GM23248 (cell line): ENCODE measurements at regions not wholly inside any gene's neighbourhood (a gene's known extent, or its start where the extent isn't known, plus 50 kb on each side); places are given as distances from the start of the nearest gene placed in this dataset.

Experiments
- DNase-seq: peaks from one replicate; pipeline ENCODE4 v3.0.0-alpha.2; 2015
- H2AFZ ChIP-seq: fragments of 200-600 bp; sonication (generic); 2 replicates; pipeline ENCODE4 v1.6.1; 2016; ENCODE audit warnings: antibody characterized with exemption
- H3F3A ChIP-seq: fragments of 200-600 bp; sonication (generic); 2 replicates; pipeline ENCODE4 v1.6.1; 2016; ENCODE audit warnings: mild to moderate bottlenecking, antibody characterized with exemption, mixed run types; ENCODE audit not compliant: insufficient read depth
- H3K27ac ChIP-seq: fragments of 200-600 bp; sonication (generic); 2 replicates; pipeline ENCODE4 v1.5.1; 2016; ENCODE audit warnings: mild to moderate bottlenecking
- H3K27me3 ChIP-seq: fragments of 200-600 bp; sonication (generic); replicated peaks from 2 replicates; pipeline ENCODE4 v1.6.1; 2016; ENCODE audit warnings: mild to moderate bottlenecking; ENCODE audit not compliant: insufficient read depth
- H3K36me3 ChIP-seq: fragments of 200-600 bp; sonication (generic); 2 replicates; pipeline ENCODE4 v1.6.1; 2016; ENCODE audit warnings: low read depth, mild to moderate bottlenecking
- H3K4me1 ChIP-seq: fragments of 200-600 bp; sonication (generic); 2 replicates; pipeline ENCODE4 v1.6.1; 2016; ENCODE audit warnings: mild to moderate bottlenecking; ENCODE audit not compliant: insufficient read depth
- H3K4me2 ChIP-seq: fragments of 200-600 bp; sonication (generic); one replicate; pipeline ENCODE4 v1.6.1; 2016; ENCODE audit warnings: mild to moderate bottlenecking; ENCODE audit not compliant: unreplicated experiment
- H3K4me3 ChIP-seq: fragments of 200-600 bp; sonication (generic); 2 replicates; pipeline ENCODE4 v1.5.1; 2016; ENCODE audit warnings: mild to moderate bottlenecking
- H3K79me2 ChIP-seq: fragments of 200-600 bp; sonication (generic); 2 replicates; pipeline ENCODE4 v1.6.1; 2016; ENCODE audit warnings: mild to moderate bottlenecking; ENCODE audit not compliant: insufficient read depth
- H3K9ac ChIP-seq: fragments of 200-600 bp; sonication (generic); 2 replicates; pipeline ENCODE4 v1.6.1; 2016; ENCODE audit warnings: mild to moderate bottlenecking
- H3K9me2 ChIP-seq: fragments of 200-600 bp; sonication (generic); 2 replicates; pipeline ENCODE4 v1.6.1; 2016; ENCODE audit warnings: mixed run types, mild to moderate bottlenecking, moderate library complexity; ENCODE audit not compliant: insufficient read depth
- H3K9me3 ChIP-seq: fragments of 200-600 bp; sonication (generic); one replicate; pipeline ENCODE4 v1.6.1; 2017; ENCODE audit warnings: low read depth
- H4K20me1 ChIP-seq: fragments of 200-600 bp; sonication (generic); 2 replicates; pipeline ENCODE4 v1.6.0; 2016; ENCODE audit not compliant: insufficient read depth
- EZH2 ChIP-seq: fragments of 200-600 bp; sonication (generic); IDR thresholded peaks from 2 replicates; pipeline ENCODE4 v1.6.1; 2018; ENCODE audit warnings: antibody characterized with exemption, mild to moderate bottlenecking; ENCODE audit not compliant: insufficient read depth, poor library complexity, severe bottlenecking
- EZH2phosphoT487 ChIP-seq: fragments of 200-600 bp; sonication (generic); IDR thresholded peaks from 2 replicates; pipeline ENCODE4 v1.6.1; 2018; ENCODE audit warnings: antibody characterized with exemption, moderate library complexity, mild to moderate bottlenecking, low read depth; ENCODE audit not compliant: insufficient read depth
- WGBS, 2 experiments: methylation state at CpG; one replicate each; pipeline ENCODE4 v1.1.6; 2015 to 2017; ENCODE audit warnings: low lambda C conversion rate in 2 of 2, low coverage in 1 of 2; ENCODE audit errors: missing lambda C conversion rate in 2 of 2; 5-methylcytosine and 5-hydroxymethylcytosine counted together
- in situ Hi-C: fragments of 300-500 bp; cut with MboI; formaldehyde crosslinking; loops from 2 replicates; pipeline ENCODE4 v1.15.0; 2020

GRCh38 chr4:100879471-100879870 lies 361.6 kb upstream of the EMCN start:
- Histone ChIP-seq H3K9ac (no peak overlapping the region), H3K9me2 (no peaks in the 10 kb centered on the region), H4K20me1 (no peaks in the 10 kb centered on the region), H3K4me2 (no peak overlapping the region), H3K4me1 (no peaks in the 10 kb centered on the region), H3K9me3 (no peaks in the 10 kb centered on the region), H3K79me2 (no peaks in the 10 kb centered on the region), H3F3A (no peaks in the 10 kb centered on the region), H3K27ac (no peak overlapping the region), H3K27me3 (no peaks in the 10 kb centered on the region), H2AFZ (no peak overlapping the region), H3K4me3 (no peak overlapping the region), H3K36me3 (no peaks in the 10 kb centered on the region)
- DNase-seq: no peak
- 60 to 79% methylated on average over 1 of the region's 1 CpG for WGBS, 2 experiments
- in situ Hi-C loops: no loop called here
- TF ChIP-seq EZH2: no peak
- no peak for TF ChIP-seq EZH2phosphoT487

GRCh38 chr4:100876546-100876945 lies 358.7 kb upstream of the EMCN start:
- no peak overlapping the region for H2AFZ ChIP-seq
- H3K79me2 ChIP-seq: no peaks in the 10 kb centered on the region
- H3K9me3 ChIP-seq: no peaks in the 10 kb centered on the region

GRCh38 chr4:100875296-100876068 lies 357.7 kb upstream of the EMCN start:
- H3K9me2 ChIP-seq: no peaks in the 10 kb centered on the region
- no peak overlapping the region for H2AFZ ChIP-seq
- H3K4me2 ChIP-seq: no peak overlapping the region
- no peaks in the 10 kb centered on the region for H3F3A ChIP-seq
- WGBS, 2 experiments: 61 to 73% methylated on average over 4 of the region's 4 CpGs
- no peak overlapping the region for H3K4me3 ChIP-seq
- H3K27ac ChIP-seq: no peak overlapping the region
- H4K20me1 ChIP-seq: no peaks in the 10 kb centered on the region
- in situ Hi-C loops: no loop called here
- no peaks in the 10 kb centered on the region for H3K36me3 ChIP-seq
- TF ChIP-seq EZH2 (no peak), EZH2phosphoT487 (no peak)
- no peaks in the 10 kb centered on the region for H3K9me3 ChIP-seq
- no peaks in the 10 kb centered on the region for H3K79me2 ChIP-seq
- DNase-seq: no peak
- H3K9ac ChIP-seq: no peak overlapping the region
- no peaks in the 10 kb centered on the region for H3K4me1 ChIP-seq
- H3K27me3 ChIP-seq: no peaks in the 10 kb centered on the region

More at GRCh38 chr4:100876546-100876945, 358.7 kb upstream of the EMCN start:
- in situ Hi-C loops: no loop called here
- Histone ChIP-seq H3K4me2 (no peak overlapping the region), H3K27ac (no peak overlapping the region), H3K36me3 (no peaks in the 10 kb centered on the region), H3K27me3 (no peaks in the 10 kb centered on the region), H3F3A (no peaks in the 10 kb centered on the region), H3K4me3 (no peak overlapping the region), H4K20me1 (no peaks in the 10 kb centered on the region), H3K9me2 (no peaks in the 10 kb centered on the region), H3K4me1 (no peaks in the 10 kb centered on the region), H3K9ac (no peak overlapping the region)
- no peak for TF ChIP-seq EZH2phosphoT487
- no peak for DNase-seq

GRCh38 chr4:100872811-100873210 lies 355.0 kb upstream of the EMCN start:
- H3K4me2 ChIP-seq: no peak overlapping the region
- TF ChIP-seq EZH2phosphoT487: no peak
- TF ChIP-seq EZH2: no peak
- no peaks in the 10 kb centered on the region; the same call in 1 of the 2 replicates for H3K27me3 ChIP-seq
- 59 to 61% methylated on average over 3 of the region's 3 CpGs for WGBS, 2 experiments
- H3F3A ChIP-seq: no peaks in the 10 kb centered on the region
- H3K9me3 ChIP-seq: no peaks in the 10 kb centered on the region
- H3K27ac ChIP-seq: no peak overlapping the region
- in situ Hi-C loops: no loop called here
- H4K20me1 ChIP-seq: no peaks in the 10 kb centered on the region
- H3K9me2 ChIP-seq: no peaks in the 10 kb centered on the region
- no peak for DNase-seq
- no peaks in the 10 kb centered on the region for H3K79me2 ChIP-seq
- no peaks in the 10 kb centered on the region for H3K4me1 ChIP-seq
- no peak overlapping the region for H3K4me3 ChIP-seq
- H2AFZ ChIP-seq: no peak overlapping the region
- no peaks in the 10 kb centered on the region for H3K36me3 ChIP-seq
- H3K9ac ChIP-seq: no peak overlapping the region
